ENCODE measurements at regions not wholly inside any gene's neighbourhood (a gene's known extent, or its start where the extent isn't known, plus 50 kb on each side); places are given as distances from the start of the nearest gene placed in this dataset.

- Histone ChIP-seq H3K27ac (ENCODE audit: low read depth, low read length) (no peak overlapping the region), H2AK5ac (ENCODE audit: low read length) (no peak overlapping the region), H3K79me2 (ENCODE audit: control insufficient read depth, insufficient read depth, low read length) (no peaks in the 10 kb centered on the region), H3K4me1 (ENCODE audit: control insufficient read depth, low read depth, low read length) (no peaks in the 10 kb centered on the region), H3K4me2 (ENCODE audit: low read length) (no peak overlapping the region), H4K8ac (ENCODE audit: low read depth, low read length) (no peak overlapping the region), H3K23ac (ENCODE audit: low read length) (no peak overlapping the region), H2BK15ac (replicated peaks; ENCODE audit: low read depth) (no peak overlapping the region), H2BK120ac (ENCODE audit: low read depth, low read length) (no peak overlapping the region), H3K9ac (ENCODE audit: low read length) (no peak overlapping the region), H3K36me3 (ENCODE audit: control insufficient read depth, insufficient read depth, low read length) (no peaks in the 10 kb centered on the region), H3K4ac (ENCODE audit: low read depth, low read length) (no peak overlapping the region), H3K27me3 (ENCODE audit: insufficient read depth, low read length, poor library complexity) (no peaks in the 10 kb centered on the region), H3K56ac (ENCODE audit: low read length) (no peak overlapping the region), H3K4me3 (ENCODE audit: low read length) (no peak overlapping the region), H3K79me1 (ENCODE audit: low read length) (no peaks in the 10 kb centered on the region), H4K5ac (ENCODE audit: low read length) (no peak overlapping the region), H2BK5ac (ENCODE audit: low read length) (no peak overlapping the region), H3K18ac (ENCODE audit: low read length) (no peak overlapping the region)
- WGBS (ENCODE audit: extremely low coverage, insufficient coverage, low lambda C conversion rate) = no CpG with 5 or more reads among the region's 7 CpGs
- DNase-seq = no peak
Measured at GRCh38 chr4:81549984-81550383, 78.3 kb upstream of the RASGEF1B start.

- Histone ChIP-seq H3K4me3 (ENCODE audit: low read length) (no peak overlapping the region), H4K8ac (ENCODE audit: low read depth, low read length) (no peak overlapping the region), H3K23ac (ENCODE audit: low read length) (no peak overlapping the region), H2BK5ac (ENCODE audit: low read length) (no peak overlapping the region), H2AK5ac (ENCODE audit: low read length) (no peak overlapping the region), H3K18ac (ENCODE audit: low read length) (no peak overlapping the region), H3K79me2 (ENCODE audit: control insufficient read depth, insufficient read depth, low read length) (no peaks in the 10 kb centered on the region), H3K4ac (ENCODE audit: low read depth, low read length) (no peak overlapping the region), H2BK15ac (replicated peaks; ENCODE audit: low read depth) (no peak overlapping the region), H4K5ac (ENCODE audit: low read length) (no peak overlapping the region), H3K27me3 (ENCODE audit: insufficient read depth, low read length, poor library complexity) (no peaks in the 10 kb centered on the region), H3K36me3 (ENCODE audit: control insufficient read depth, insufficient read depth, low read length) (no peaks in the 10 kb centered on the region), H3K79me1 (ENCODE audit: low read length) (no peaks in the 10 kb centered on the region), H3K9ac (ENCODE audit: low read length) (no peak overlapping the region), H3K4me2 (ENCODE audit: low read length) (no peak overlapping the region), H3K4me1 (ENCODE audit: control insufficient read depth, low read depth, low read length) (no peaks in the 10 kb centered on the region), H3K27ac (ENCODE audit: low read depth, low read length) (no peak overlapping the region), H2BK120ac (ENCODE audit: low read depth, low read length) (no peak overlapping the region), H3K56ac (ENCODE audit: low read length) (no peak overlapping the region)
- no peak for DNase-seq
- no CpG with 5 or more reads among the region's 2 CpGs for WGBS (ENCODE audit: extremely low coverage, insufficient coverage, low lambda C conversion rate)
Measured at GRCh38 chr4:81546777-81547176, 75.1 kb upstream of the RASGEF1B start.

GRCh38 chr4:81541161-81541945 lies 69.6 kb upstream of the RASGEF1B start:
- Histone ChIP-seq H3K4me2 (ENCODE audit: low read length) (no peak overlapping the region), H3K4me1 (ENCODE audit: control insufficient read depth, low read depth, low read length) (no peaks in the 10 kb centered on the region), H3K23ac (ENCODE audit: low read length) (no peak overlapping the region), H3K79me1 (ENCODE audit: low read length) (no peaks in the 10 kb centered on the region), H3K9ac (ENCODE audit: low read length) (no peak overlapping the region), H4K8ac (ENCODE audit: low read depth, low read length) (no peak overlapping the region), H3K4me3 (ENCODE audit: low read length) (no peak overlapping the region), H3K36me3 (ENCODE audit: control insufficient read depth, insufficient read depth, low read length) (no peaks in the 10 kb centered on the region), H4K5ac (ENCODE audit: low read length) (no peak overlapping the region), H3K27ac (ENCODE audit: low read depth, low read length) (no peak overlapping the region), H2BK5ac (ENCODE audit: low read length) (no peak overlapping the region), H2AK5ac (ENCODE audit: low read length) (no peak overlapping the region), H3K56ac (ENCODE audit: low read length) (no peak overlapping the region), H2BK120ac (ENCODE audit: low read depth, low read length) (no peak overlapping the region), H3K27me3 (ENCODE audit: insufficient read depth, low read length, poor library complexity) (no peaks in the 10 kb centered on the region), H3K4ac (ENCODE audit: low read depth, low read length) (no peak overlapping the region), H2BK15ac (replicated peaks; ENCODE audit: low read depth) (no peak overlapping the region), H3K79me2 (ENCODE audit: control insufficient read depth, insufficient read depth, low read length) (no peaks in the 10 kb centered on the region), H3K18ac (ENCODE audit: low read length) (no peak overlapping the region)
- no CpG with 5 or more reads among the region's 4 CpGs for WGBS (ENCODE audit: extremely low coverage, insufficient coverage, low lambda C conversion rate)
- DNase-seq = no peak

- H3K9ac ChIP-seq (ENCODE audit: low read length) = no peak overlapping the region
- H3K27ac ChIP-seq (ENCODE audit: low read depth, low read length) = no peak overlapping the region
- WGBS (ENCODE audit: extremely low coverage, insufficient coverage, low lambda C conversion rate) = no CpG with 5 or more reads among the region's 6 CpGs
- no peaks in the 10 kb centered on the region for H3K79me2 ChIP-seq (ENCODE audit: control insufficient read depth, insufficient read depth, low read length)
- H2BK120ac ChIP-seq (ENCODE audit: low read depth, low read length) = no peak overlapping the region
- H3K4me1 ChIP-seq (ENCODE audit: control insufficient read depth, low read depth, low read length) = no peaks in the 10 kb centered on the region
- no peaks in the 10 kb centered on the region for H3K79me1 ChIP-seq (ENCODE audit: low read length)
- H3K56ac ChIP-seq (ENCODE audit: low read length) = no peak overlapping the region
- H3K4me2 ChIP-seq (ENCODE audit: low read length) = no peak overlapping the region
- no peak overlapping the region for H2AK5ac ChIP-seq (ENCODE audit: low read length)
- H2BK5ac ChIP-seq (ENCODE audit: low read length) = no peak overlapping the region
- no peak overlapping the region for H3K4me3 ChIP-seq (ENCODE audit: low read length)
- DNase-seq = no peak
- no peak overlapping the region for H4K5ac ChIP-seq (ENCODE audit: low read length)
- H3K27me3 ChIP-seq (ENCODE audit: insufficient read depth, low read length, poor library complexity) = no peaks in the 10 kb centered on the region
- H4K8ac ChIP-seq (ENCODE audit: low read depth, low read length) = no peak overlapping the region
- H3K36me3 ChIP-seq (ENCODE audit: control insufficient read depth, insufficient read depth, low read length) = no peaks in the 10 kb centered on the region
- no peak overlapping the region for H2BK15ac ChIP-seq (replicated peaks; ENCODE audit: low read depth)
- H3K4ac ChIP-seq (ENCODE audit: low read depth, low read length) = no peak overlapping the region
- no peak overlapping the region for H3K23ac ChIP-seq (ENCODE audit: low read length)
- H3K18ac ChIP-seq (ENCODE audit: low read length) = no peak overlapping the region
Measured at GRCh38 chr4:81538716-81539427, 67.2 kb upstream of the RASGEF1B start.

- Histone ChIP-seq H3K4me3 (ENCODE audit: low read length) (no peak overlapping the region), H3K79me2 (ENCODE audit: control insufficient read depth, insufficient read depth, low read length) (no peaks in the 10 kb centered on the region), H3K27me3 (ENCODE audit: insufficient read depth, low read length, poor library complexity) (no peaks in the 10 kb centered on the region), H2BK120ac (ENCODE audit: low read depth, low read length) (no peak overlapping the region), H3K79me1 (ENCODE audit: low read length) (no peaks in the 10 kb centered on the region), H3K27ac (ENCODE audit: low read depth, low read length) (no peak overlapping the region), H3K23ac (ENCODE audit: low read length) (no peak overlapping the region), H4K8ac (ENCODE audit: low read depth, low read length) (no peak overlapping the region), H2BK15ac (replicated peaks; ENCODE audit: low read depth) (no peak overlapping the region), H3K4me1 (ENCODE audit: control insufficient read depth, low read depth, low read length) (peaks cover 13% of the 10 kb centered on the region), H4K5ac (ENCODE audit: low read length) (no peak overlapping the region), H3K9ac (ENCODE audit: low read length) (no peak overlapping the region), H2AK5ac (ENCODE audit: low read length) (no peak overlapping the region), H2BK5ac (ENCODE audit: low read length) (no peak overlapping the region), H3K56ac (ENCODE audit: low read length) (no peak overlapping the region), H3K4me2 (ENCODE audit: low read length) (no peak overlapping the region), H3K36me3 (ENCODE audit: control insufficient read depth, insufficient read depth, low read length) (no peaks in the 10 kb centered on the region), H3K18ac (ENCODE audit: low read length) (no peak overlapping the region), H3K4ac (ENCODE audit: low read depth, low read length) (no peak overlapping the region)
- peak; percentile 84 for DNase-seq
- WGBS (ENCODE audit: extremely low coverage, insufficient coverage, low lambda C conversion rate) = no CpG with 5 or more reads among the region's 2 CpGs
Measured at GRCh38 chr4:81531410-81531809, 59.7 kb upstream of the RASGEF1B start.

Measured in mesendoderm (in vitro differentiated cells).